Sigmoid colon (tissue), 4 donors: ENCODE measurements at regions not wholly inside any gene's neighbourhood (a gene's known extent, or its start where the extent isn't known, plus 50 kb on each side); places are given as distances from the start of the nearest gene placed in this dataset.

Experiments
- CTCF ChIP-seq, 4 experiments: fragments of 450-650 bp in 3 of 4; fragments of 200-600 bp in 1 of 4; IDR thresholded peaks; one replicate each; pipeline ENCODE4 v1.5.1; 2016 to 2019; ENCODE audit warnings: antibody characterized with exemption in 4 of 4, mild to moderate bottlenecking in 3 of 4, moderate library complexity in 2 of 4
- EP300 ChIP-seq, 4 donors: sonication (generic); formaldehyde crosslinking; IDR thresholded peaks; one replicate each; pipeline ENCODE4 v1.6.1; 2017; ENCODE audit warnings: antibody characterized with exemption in 4 of 4

- TF ChIP-seq EP300 (IDR thresholded peaks at IDR 0.05) (no peak), CTCF (IDR thresholded peaks at IDR 0.05) (no peak)
Observed at GRCh38 chr10:78330884-78331283, 297.2 kb downstream of the RPS24 start.
